ENCODE measurements at regions not wholly inside any gene's neighbourhood (a gene's known extent, or its start where the extent isn't known, plus 50 kb on each side); places are given as distances from the start of the nearest gene placed in this dataset.

DNA sequence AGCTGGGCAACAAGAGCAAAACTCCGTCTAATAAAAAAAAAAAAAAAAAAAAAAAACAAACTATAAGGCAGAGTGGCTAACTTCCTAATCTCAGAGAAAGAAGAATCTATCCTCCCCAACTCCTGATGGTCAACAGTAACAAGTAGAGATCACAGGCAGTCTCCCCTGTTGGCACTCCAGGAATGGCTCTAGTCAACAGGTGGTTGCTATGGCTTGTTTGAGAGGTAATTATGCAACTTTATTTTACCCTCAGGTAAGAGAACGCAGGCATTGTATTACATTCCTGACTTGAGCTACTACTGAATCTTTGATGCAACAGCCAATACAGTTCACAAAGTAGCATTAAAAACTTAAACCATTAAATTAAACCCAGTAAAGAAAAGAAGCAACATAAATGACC, 180.3 kb downstream of the DICER1 start:
- TF ChIP-seq POLR2A (IDR thresholded peaks at IDR 0.05) (no peak), EP300 (IDR thresholded peaks at IDR 0.05) (no peak), POLR2AphosphoS5 (IDR thresholded peaks at IDR 0.05) (no peak)
- TF ChIP-seq, protein P1, sequence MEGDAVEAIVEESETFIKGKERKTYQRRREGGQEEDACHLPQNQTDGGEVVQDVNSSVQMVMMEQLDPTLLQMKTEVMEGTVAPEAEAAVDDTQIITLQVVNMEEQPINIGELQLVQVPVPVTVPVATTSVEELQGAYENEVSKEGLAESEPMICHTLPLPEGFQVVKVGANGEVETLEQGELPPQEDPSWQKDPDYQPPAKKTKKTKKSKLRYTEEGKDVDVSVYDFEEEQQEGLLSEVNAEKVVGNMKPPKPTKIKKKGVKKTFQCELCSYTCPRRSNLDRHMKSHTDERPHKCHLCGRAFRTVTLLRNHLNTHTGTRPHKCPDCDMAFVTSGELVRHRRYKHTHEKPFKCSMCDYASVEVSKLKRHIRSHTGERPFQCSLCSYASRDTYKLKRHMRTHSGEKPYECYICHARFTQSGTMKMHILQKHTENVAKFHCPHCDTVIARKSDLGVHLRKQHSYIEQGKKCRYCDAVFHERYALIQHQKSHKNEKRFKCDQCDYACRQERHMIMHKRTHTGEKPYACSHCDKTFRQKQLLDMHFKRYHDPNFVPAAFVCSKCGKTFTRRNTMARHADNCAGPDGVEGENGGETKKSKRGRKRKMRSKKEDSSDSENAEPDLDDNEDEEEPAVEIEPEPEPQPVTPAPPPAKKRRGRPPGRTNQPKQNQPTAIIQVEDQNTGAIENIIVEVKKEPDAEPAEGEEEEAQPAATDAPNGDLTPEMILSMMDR (IDR thresholded peaks at IDR 0.05) = no peak
- Histone ChIP-seq H3K36me3 (no peaks in the 10 kb centered on the region), H3K9me3 (no peaks in the 10 kb centered on the region), H3K4me1 (peaks cover 9 to 30% (median 16%) of the 10 kb centered on the region in 4 donors), H3K27me3 (no peaks in the 10 kb centered on the region), H3K27ac (no peak overlapping the region), H3K4me3 (no peak overlapping the region)
- no peak for DNase-seq
- intact Hi-C loops (cut with DNase I; ENCODE audit: low total_unique reads) = no loop called here
- 75 to 93% (median 88%) methylated on average over 2 of the region's 2 CpGs for WGBS, 5 donors

DNA sequence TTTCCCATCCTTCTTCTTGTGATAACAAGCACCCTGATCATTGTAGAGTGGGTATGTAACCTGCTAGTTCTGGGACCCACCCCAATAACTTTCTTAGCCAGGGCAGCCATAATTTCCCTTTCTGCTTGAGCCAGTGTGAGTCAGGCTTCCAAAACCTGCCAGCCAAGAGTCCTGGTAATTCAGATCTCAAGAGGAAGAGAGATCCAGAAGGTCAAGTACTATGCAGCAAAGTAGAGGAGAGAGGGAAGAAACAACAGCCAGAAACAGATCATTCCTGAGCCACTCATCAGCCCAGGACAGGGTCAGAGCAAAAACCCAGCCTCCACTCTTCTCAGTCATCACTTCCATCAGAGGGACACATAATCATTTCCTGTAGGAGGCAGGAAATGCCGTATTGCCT, 182.0 kb downstream of the DICER1 start:
- no peak for DNase-seq
- H3K36me3 ChIP-seq = no peaks in the 10 kb centered on the region
- peaks cover 0 to 9% (median 0%) of the 10 kb centered on the region in 4 donors for H3K9me3 ChIP-seq
- no peak overlapping the region for H3K4me3 ChIP-seq
- H3K4me1 ChIP-seq = peaks cover 9 to 35% (median 20%) of the 10 kb centered on the region in 4 donors
- TF ChIP-seq, protein P1 (IDR thresholded peaks at IDR 0.05) = no peak
- TF ChIP-seq POLR2A (IDR thresholded peaks at IDR 0.05) = no peak
- TF ChIP-seq EP300 (IDR thresholded peaks at IDR 0.05) = no peak
- peak in 1 of 3 donors; percentile 6 for TF ChIP-seq POLR2AphosphoS5 (IDR thresholded peaks at IDR 0.05)
- H3K27me3 ChIP-seq = no peaks in the 10 kb centered on the region
- WGBS, 5 donors = 50 to 72% (median 67%) methylated on average over 1 of the region's 1 CpG
- intact Hi-C loops (cut with DNase I; ENCODE audit: low total_unique reads) = no loop called here
- H3K27ac ChIP-seq = peak overlapping the region in 4 of 5 donors; percentile 61 to 77 (median 68)

DNA sequence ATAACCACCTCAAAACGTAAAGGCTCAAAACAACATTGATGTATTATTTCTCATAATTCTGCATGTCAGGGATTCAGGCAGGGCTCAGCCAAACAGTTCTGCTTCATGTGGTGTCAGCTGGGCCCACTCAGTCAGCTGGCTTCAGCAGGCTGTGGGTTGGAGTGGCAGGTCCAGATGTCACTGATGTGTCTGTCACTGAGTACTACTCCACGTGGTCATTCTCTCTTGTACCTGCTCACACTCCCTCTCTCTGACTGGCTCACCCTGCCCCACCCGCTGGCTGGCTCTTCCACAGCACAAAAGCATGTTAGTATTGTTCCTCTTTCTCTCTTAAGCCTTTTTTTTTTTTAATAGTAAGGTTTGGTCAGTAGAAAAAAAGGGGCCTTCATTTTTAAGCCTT, 182.4 kb downstream of the DICER1 start:
- peaks cover 9 to 35% (median 20%) of the 10 kb centered on the region in 4 donors for H3K4me1 ChIP-seq
- H3K27me3 ChIP-seq = no peaks in the 10 kb centered on the region
- intact Hi-C loops (cut with DNase I; ENCODE audit: low total_unique reads) = no loop called here
- peaks cover 0 to 9% (median 0%) of the 10 kb centered on the region in 4 donors for H3K9me3 ChIP-seq
- H3K4me3 ChIP-seq = no peak overlapping the region
- H3K36me3 ChIP-seq = no peaks in the 10 kb centered on the region
- TF ChIP-seq EP300 (IDR thresholded peaks at IDR 0.05) = no peak
- TF ChIP-seq, protein P1 (IDR thresholded peaks at IDR 0.05) = no peak
- TF ChIP-seq POLR2AphosphoS5 (IDR thresholded peaks at IDR 0.05) = no peak
- no peak for TF ChIP-seq POLR2A (IDR thresholded peaks at IDR 0.05)
- 18 to 61% (median 25%) methylated on average over 3 of the region's 3 CpGs for WGBS, 5 donors
- H3K27ac ChIP-seq = peak overlapping the region; percentile 13 to 77 (median 61)
- DNase-seq = peak in 1 of 2 donors; percentile 25

DNA sequence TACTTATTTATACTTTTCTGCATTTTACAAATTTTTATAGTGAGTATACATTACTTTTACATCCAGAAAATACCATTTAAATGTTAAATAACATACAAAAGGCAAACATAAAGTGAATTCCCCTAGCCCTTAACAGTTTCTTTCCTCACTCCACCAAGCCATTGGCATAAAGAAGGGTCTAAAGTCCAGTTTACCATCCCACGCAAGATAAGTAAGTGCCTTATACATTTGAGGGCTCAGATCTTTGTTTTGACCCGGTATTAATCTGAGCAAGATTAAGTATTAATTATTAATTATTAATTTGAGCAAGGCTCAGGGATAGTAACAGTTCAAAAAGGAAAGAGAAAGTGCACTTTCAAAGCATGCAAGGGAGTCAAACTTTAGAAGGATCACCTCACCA, 182.9 kb downstream of the DICER1 start:
- peak overlapping the region in 4 of 5 donors; percentile 61 to 77 (median 68) for H3K27ac ChIP-seq
- H3K9me3 ChIP-seq = peaks cover 0 to 9% (median 0%) of the 10 kb centered on the region in 4 donors
- DNase-seq = peak in 1 of 2 donors; percentile 27
- TF ChIP-seq EP300 (IDR thresholded peaks at IDR 0.05) (no peak), POLR2AphosphoS5 (IDR thresholded peaks at IDR 0.05) (peak in 1 of 3 donors; percentile 41)
- H3K4me3 ChIP-seq = no peak overlapping the region
- no peaks in the 10 kb centered on the region for H3K36me3 ChIP-seq
- no peaks in the 10 kb centered on the region for H3K27me3 ChIP-seq
- intact Hi-C loops (cut with DNase I; ENCODE audit: low total_unique reads) = no loop called here
- 23 to 57% (median 37%) methylated on average over 2 of the region's 2 CpGs for WGBS, 5 donors
- H3K4me1 ChIP-seq = peaks cover 9 to 35% (median 20%) of the 10 kb centered on the region in 4 donors

DNA sequence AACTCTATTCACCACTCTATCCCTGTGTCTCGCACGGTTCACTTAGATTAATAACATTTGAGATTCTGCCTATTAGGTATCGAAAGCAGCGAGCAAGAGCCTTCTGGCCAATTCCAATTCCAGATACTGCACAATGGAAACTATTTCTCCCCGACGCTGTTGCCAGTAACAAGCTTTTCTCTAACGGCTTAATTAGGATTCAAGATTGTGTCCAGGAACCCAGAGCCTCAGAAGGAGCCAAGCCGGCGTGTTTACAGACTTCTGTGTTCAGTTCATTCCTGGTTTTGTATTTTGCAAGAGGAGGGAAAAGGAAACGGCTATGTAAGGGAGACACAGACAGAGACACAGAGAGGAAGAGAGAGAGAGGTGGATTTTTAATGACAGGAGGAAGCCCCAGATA, 185.6 kb downstream of the DICER1 start:
- H3K27ac ChIP-seq = peak overlapping the region; percentile 52 to 81 (median 68)

More for the DNA sequence above, 185.6 kb downstream of the DICER1 start:
- H3K4me3 ChIP-seq = peak overlapping the region in 1 of 4 donors; percentile 13
- WGBS, 5 donors = 18 to 29% (median 24%) methylated on average over 10 of the region's 10 CpGs
- peak; percentile 44 to 81 for DNase-seq
- no peaks in the 10 kb centered on the region for H3K36me3 ChIP-seq
- no peaks in the 10 kb centered on the region for H3K27me3 ChIP-seq
- TF ChIP-seq POLR2A (IDR thresholded peaks at IDR 0.05) (no peak), EP300 (IDR thresholded peaks at IDR 0.05) (no peak), POLR2AphosphoS5 (IDR thresholded peaks at IDR 0.05) (peak in 2 of 3 donors; percentile 63 to 68)
- TF ChIP-seq, protein P1 (IDR thresholded peaks at IDR 0.05) = no peak
- peaks cover 0 to 9% (median 0%) of the 10 kb centered on the region in 4 donors for H3K9me3 ChIP-seq
- intact Hi-C loops (cut with DNase I; ENCODE audit: low total_unique reads) = no loop called here
- peaks cover 9 to 35% (median 20%) of the 10 kb centered on the region in 4 donors for H3K4me1 ChIP-seq
